Peyer's patch (tissue), 4 donors: ENCODE measurements at regions not wholly inside any gene's neighbourhood (a gene's known extent, or its start where the extent isn't known, plus 50 kb on each side); places are given as distances from the start of the nearest gene placed in this dataset.

Experiments
- DNase-seq, 3 donors: peaks; one replicate each; pipeline ENCODE4 v3.0.0-alpha.2; 2017 to 2019
- H3K27ac ChIP-seq, 4 donors: fragments of 200-600 bp; sonication (generic); one replicate each; pipeline ENCODE4 v1.5.1; 2016 to 2019
- H3K27me3 ChIP-seq, 2 donors: fragments of 200-600 bp; sonication (generic); one replicate each; pipeline ENCODE4 v1.5.1; 2019
- H3K36me3 ChIP-seq, 3 donors: fragments of 200-600 bp; sonication (generic); one replicate each; pipeline ENCODE4 v1.5.1; 2016 to 2019
- H3K4me1 ChIP-seq, 4 donors: fragments of 200-600 bp; sonication (generic); one replicate each; pipeline ENCODE4 v1.5.1; 2016 to 2019
- H3K4me3 ChIP-seq, 4 donors: fragments of 200-600 bp; sonication (generic); 1 replicate in 3 of 4; 2 replicates in 1 of 4; pipeline ENCODE4 v1.5.1; 2016 to 2019; ENCODE audit warnings: mild to moderate bottlenecking in 1 of 4
- H3K9me3 ChIP-seq, 4 donors: fragments of 200-600 bp; sonication (generic); one replicate each; pipeline ENCODE4 v1.5.1; 2016 to 2019; ENCODE audit warnings: mild to moderate bottlenecking in 1 of 4
- CTCF ChIP-seq, 6 experiments: fragments of 450-650 bp in 4 of 6; fragments of 200-600 bp in 2 of 6; sonication (generic) in 1 of 6; IDR thresholded peaks; one replicate each; pipeline ENCODE4 v1.5.1; 2017 to 2019; ENCODE audit warnings: antibody characterized with exemption in 6 of 6, mild to moderate bottlenecking in 3 of 6, moderate library complexity in 1 of 6
- POLR2A ChIP-seq, 2 donors: fragments of 450-650 bp; IDR thresholded peaks; one replicate each; pipeline ENCODE4 v1.5.1; 2017; ENCODE audit warnings: antibody characterized with exemption in 2 of 2, mild to moderate bottlenecking in 2 of 2, moderate library complexity in 2 of 2

GRCh38 chrX:39969099-39969818 lies 128.5 kb downstream of the BCOR start:
- no peaks in the 10 kb centered on the region for H3K36me3 ChIP-seq
- peak in 2 of 3 donors; percentile 28 to 51 for DNase-seq
- no peaks in the 10 kb centered on the region for H3K27me3 ChIP-seq
- H3K27ac ChIP-seq: no peak overlapping the region
- H3K4me1 ChIP-seq: no peaks in the 10 kb centered on the region
- no peak overlapping the region for H3K4me3 ChIP-seq
- no peak for TF ChIP-seq POLR2A (IDR thresholded peaks at IDR 0.05)
- TF ChIP-seq CTCF (IDR thresholded peaks at IDR 0.05): no peak
- no peaks in the 10 kb centered on the region for H3K9me3 ChIP-seq

GRCh38 chrX:39969819-39970504 lies 127.8 kb downstream of the BCOR start:
- Histone ChIP-seq H3K4me3 (no peak overlapping the region), H3K4me1 (no peaks in the 10 kb centered on the region), H3K27me3 (no peaks in the 10 kb centered on the region), H3K9me3 (no peaks in the 10 kb centered on the region), H3K36me3 (no peaks in the 10 kb centered on the region), H3K27ac (no peak overlapping the region)
- TF ChIP-seq POLR2A (IDR thresholded peaks at IDR 0.05) (no peak), CTCF (IDR thresholded peaks at IDR 0.05) (no peak)
- DNase-seq: no peak

- TF ChIP-seq CTCF (IDR thresholded peaks at IDR 0.05): no peak
- Histone ChIP-seq H3K9me3 (no peaks in the 10 kb centered on the region), H3K4me3 (no peak overlapping the region), H3K36me3 (no peaks in the 10 kb centered on the region), H3K27me3 (no peaks in the 10 kb centered on the region), H3K27ac (no peak overlapping the region), H3K4me1 (no peaks in the 10 kb centered on the region)
- DNase-seq: no peak
These were observed 126.0 kb downstream of the BCOR start for GRCh38 chrX:39971760-39972159.

GRCh38 chrX:39972340-39972739 lies 125.4 kb downstream of the BCOR start:
- no peak for TF ChIP-seq POLR2A (IDR thresholded peaks at IDR 0.05)
- TF ChIP-seq CTCF (IDR thresholded peaks at IDR 0.05): no peak
- H3K27me3 ChIP-seq: no peaks in the 10 kb centered on the region
- no peaks in the 10 kb centered on the region for H3K36me3 ChIP-seq
- H3K4me3 ChIP-seq: no peak overlapping the region
- H3K4me1 ChIP-seq: no peaks in the 10 kb centered on the region
- H3K27ac ChIP-seq: no peak overlapping the region
- no peak for DNase-seq
- H3K9me3 ChIP-seq: no peaks in the 10 kb centered on the region

GRCh38 chrX:39973810-39974209 lies 123.9 kb downstream of the BCOR start:
- Histone ChIP-seq H3K36me3 (no peaks in the 10 kb centered on the region), H3K4me3 (no peak overlapping the region), H3K4me1 (no peaks in the 10 kb centered on the region), H3K9me3 (no peaks in the 10 kb centered on the region), H3K27me3 (no peaks in the 10 kb centered on the region), H3K27ac (no peak overlapping the region)
- no peak for DNase-seq
- TF ChIP-seq POLR2A (IDR thresholded peaks at IDR 0.05) (no peak), CTCF (IDR thresholded peaks at IDR 0.05) (no peak)
